ENCODE measurements at regions not wholly inside any gene's neighbourhood (a gene's known extent, or its start where the extent isn't known, plus 50 kb on each side); places are given as distances from the start of the nearest gene placed in this dataset.

DNA sequence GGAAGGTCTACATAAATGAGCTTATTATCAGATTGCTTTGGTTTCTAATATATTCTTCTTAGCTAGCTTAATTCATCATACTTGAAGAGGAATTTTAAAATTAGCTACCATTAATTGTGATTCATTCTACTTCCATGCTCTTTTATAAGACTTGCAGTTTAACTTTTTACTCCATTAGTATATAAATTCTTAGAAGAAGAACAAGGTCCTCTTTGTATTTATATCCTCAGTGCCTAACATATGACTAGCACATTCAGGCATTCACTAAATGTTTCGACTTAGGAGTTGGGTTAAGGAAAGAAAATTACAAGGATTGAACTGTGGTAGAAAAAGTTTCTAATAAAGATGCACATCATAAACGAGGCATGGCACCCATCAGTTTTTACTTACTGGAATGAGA, 1135.5 kb downstream of the JRKL start:
- no peak for TF ChIP-seq POLR2A (IDR thresholded peaks at IDR 0.05)
- no peak for TF ChIP-seq POLR2AphosphoS5 (IDR thresholded peaks at IDR 0.05)
